ENCODE measurements at regions not wholly inside any gene's neighbourhood (a gene's known extent, or its start where the extent isn't known, plus 50 kb on each side); places are given as distances from the start of the nearest gene placed in this dataset.

- TF ChIP-seq EZH2 (IDR thresholded peaks at IDR 0.05; ENCODE audit: borderline replicate concordance, insufficient read depth, low read depth, low read length, poor library complexity, severe bottlenecking) (no peak), CTCF (IDR thresholded peaks at IDR 0.05) (no peak)
These were observed 156.5 kb upstream of the MYL2 start for GRCh38 chr12:111076611-111077451.
